GM12878 (cell line): ENCODE measurements at regions not wholly inside any gene's neighbourhood (a gene's known extent, or its start where the extent isn't known, plus 50 kb on each side); places are given as distances from the start of the nearest gene placed in this dataset.

Experiments used
- ATAC-seq: fragments of 200-7000 bp; cut with Tn5 transposase; 3 replicates; pipeline ENCODE4 v1.9.1; 2020; ENCODE audit warnings: mild to moderate bottlenecking, moderate library complexity
- BruUV-seq: library from RNA; stranded (reverse); fragments of 400-500 nt; replicated peaks from 2 replicates; lab custom pipeline; 2021; lab: Mats Ljungman, UMichigan
- CTCF ChIA-PET: fragments of 300-600 bp; sonication (Branson Sonifier 250); formaldehyde crosslinking; extraction: SDS; loops from one replicate; lab custom pipeline; 2021; ENCODE audit warnings: inconsistent platforms; lab: Yijun Ruan, JAX
- POLR2A ChIA-PET: fragments of 350-600 bp; formaldehyde crosslinking; extraction: SDS; loops from one replicate; lab custom pipeline; 2021; ENCODE audit warnings: inconsistent platforms; lab: Charles Lee
- RAD21 ChIA-PET: fragments of 300-600 bp; sonication (Branson Sonifier 250); formaldehyde crosslinking; loops from one replicate; lab custom pipeline; 2023; ENCODE audit warnings: antibody characterized with exemption; ENCODE audit not compliant: unreplicated experiment; lab: Charles Lee
- SMC1A ChIA-PET: fragments of 300-600 bp; sonication (Branson Sonifier 250); formaldehyde crosslinking; loops from one replicate; lab custom pipeline; 2023; ENCODE audit not compliant: unreplicated experiment, uncharacterized antibody; lab: Charles Lee
- DNase-seq: peaks from one replicate; pipeline ENCODE4 v3.0.0-alpha.2; 2011; ENCODE audit warnings: low read depth, low spot score
- FAIRE-seq: peaks from 3 replicates; lab custom pipeline; 2011; peaks lifted over from hg19 to GRCh38; lab: Jason Lieb, UNC
- H2AFZ ChIP-seq: 2 replicates; pipeline ENCODE4 v1.6.0; 2011; ENCODE audit warnings: low read depth, low read length, control low read depth; ENCODE audit not compliant: control insufficient read depth
- H3K27ac ChIP-seq: 2 replicates; pipeline ENCODE4 v1.5.1; 2011; ENCODE audit warnings: control low read depth; ENCODE audit not compliant: control insufficient read depth, insufficient read depth
- H3K27me3 ChIP-seq, 2 experiments: replicated peaks in 1 of 2; 2 replicates each; pipeline versions ENCODE4 v1.6.0 to v1.6.1; 2011; ENCODE audit warnings: low read length in 1 of 2; ENCODE audit not compliant: control insufficient read depth in 2 of 2, insufficient read depth in 2 of 2
- H3K36me3 ChIP-seq, 2 experiments: 2 replicates each; pipeline ENCODE4 v1.5.1; 2011; ENCODE audit warnings: low read length in 1 of 2; ENCODE audit not compliant: control insufficient read depth in 2 of 2, insufficient read depth in 2 of 2
- H3K4me1 ChIP-seq: 2 replicates; pipeline ENCODE4 v1.6.1; 2011; ENCODE audit warnings: mild to moderate bottlenecking, low read length, moderate library complexity, mixed read lengths; ENCODE audit not compliant: control insufficient read depth, insufficient read depth
- H3K4me2 ChIP-seq: 2 replicates; pipeline ENCODE4 v1.6.0; 2011; ENCODE audit warnings: control low read depth; ENCODE audit not compliant: control insufficient read depth, insufficient read depth
- H3K4me3 ChIP-seq: fragments of 200-600 bp; sonication (generic); 2 replicates; pipeline ENCODE4 v1.5.1; 2016
- H3K79me2 ChIP-seq: 2 replicates; pipeline ENCODE4 v1.6.0; 2011; ENCODE audit warnings: low read length; ENCODE audit not compliant: control insufficient read depth, insufficient read depth
- H3K9ac ChIP-seq: 2 replicates; pipeline ENCODE4 v1.8.0; 2011; ENCODE audit warnings: low read length, control low read depth, mixed read lengths; ENCODE audit not compliant: control insufficient read depth, insufficient read depth
- H3K9me3 ChIP-seq: replicated peaks from 3 replicates; pipeline ENCODE4 v1.5.1; 2011; ENCODE audit warnings: mild to moderate bottlenecking, low read length; ENCODE audit not compliant: control insufficient read depth, insufficient read depth
- H4K20me1 ChIP-seq: 2 replicates; pipeline ENCODE4 v1.6.0; 2011; ENCODE audit not compliant: control insufficient read depth, insufficient read depth
- BHLHE40 ChIP-seq, 2 experiments: fragments of 450-650 bp in 1 of 2; IDR thresholded peaks; 2 replicates each; pipeline ENCODE4 v1.6.1; 2011 to 2017; ENCODE audit warnings: low read depth in 2 of 2, borderline replicate concordance in 1 of 2, improper control_type of control experiment in 1 of 2, low read length in 1 of 2, mild to moderate bottlenecking in 1 of 2
- CBX3 ChIP-seq: fragments of 200-600 bp; sonication (generic); IDR thresholded peaks from 2 replicates; pipeline ENCODE4 v1.6.1; 2016; ENCODE audit warnings: low read depth, borderline replicate concordance
- CHD2 ChIP-seq: IDR thresholded peaks from 2 replicates; pipeline ENCODE4 v1.6.1; 2011; ENCODE audit warnings: low read depth, low read length, improper control_type of control experiment, borderline replicate concordance
- CHD4 ChIP-seq: fragments of 200-600 bp; sonication (generic); IDR thresholded peaks from 2 replicates; pipeline ENCODE4 v1.6.1; 2016; ENCODE audit warnings: mild to moderate bottlenecking
- FOXM1 ChIP-seq: IDR thresholded peaks from 2 replicates; pipeline ENCODE4 v1.6.1; 2012; ENCODE audit warnings: low read depth, mild to moderate bottlenecking, inconsistent platforms, low read length, moderate library complexity
- KLF5 ChIP-seq: fragments of 450-650 bp; IDR thresholded peaks from 2 replicates; pipeline ENCODE4 v1.6.1; 2014; ENCODE audit warnings: mild to moderate bottlenecking; ENCODE audit not compliant: partially characterized antibody
- MTA3 ChIP-seq: IDR thresholded peaks from 2 replicates; pipeline ENCODE4 v1.6.1; 2012; ENCODE audit warnings: low read length, inconsistent platforms, borderline replicate concordance
- MYB ChIP-seq: fragments of 150-350 bp; IDR thresholded peaks from 2 replicates; pipeline ENCODE4 v1.6.1; 2014; ENCODE audit warnings: mild to moderate bottlenecking, low read depth, low read length, borderline replicate concordance
- PAX8 ChIP-seq: fragments of 450-650 bp; IDR thresholded peaks from 2 replicates; pipeline ENCODE4 v1.6.1; 2017; ENCODE audit warnings: mild to moderate bottlenecking, moderate library complexity
- RB1 ChIP-seq: fragments of 450-650 bp; formaldehyde crosslinking; IDR thresholded peaks from 2 replicates; pipeline ENCODE4 v1.6.1; 2017; ENCODE audit warnings: mild to moderate bottlenecking, borderline replicate concordance
- RFX5 ChIP-seq: IDR thresholded peaks from 2 replicates; pipeline ENCODE4 v1.6.1; 2011; ENCODE audit warnings: low read depth, low read length, improper control_type of control experiment
- SIX5 ChIP-seq: IDR thresholded peaks from 2 replicates; pipeline ENCODE4 v1.6.1; 2011; ENCODE audit warnings: mild to moderate bottlenecking, low read depth, low read length, moderate library complexity; ENCODE audit not compliant: severe bottlenecking
- SKIL ChIP-seq: fragments of 450-650 bp; IDR thresholded peaks from 2 replicates; pipeline ENCODE4 v1.6.1; 2017; ENCODE audit warnings: mild to moderate bottlenecking, low read depth, inconsistent platforms; ENCODE audit not compliant: poor library complexity, severe bottlenecking
- STAT3 ChIP-seq: IDR thresholded peaks from 2 replicates; pipeline ENCODE4 v1.6.1; 2011; ENCODE audit warnings: low read depth, low read length, improper control_type of control experiment
- TBL1XR1 ChIP-seq: IDR thresholded peaks from 2 replicates; pipeline ENCODE4 v1.6.1; 2012; ENCODE audit warnings: low read depth, low read length, improper control_type of control experiment
- USF2 ChIP-seq: IDR thresholded peaks from 2 replicates; pipeline ENCODE4 v1.6.1; 2011; ENCODE audit warnings: low read depth, low read length, improper control_type of control experiment, borderline replicate concordance
- ZNF217 ChIP-seq: fragments of 450-650 bp; IDR thresholded peaks from 2 replicates; pipeline ENCODE4 v1.6.1; 2017; ENCODE audit warnings: antibody characterized with exemption, mild to moderate bottlenecking
- ZSCAN29 ChIP-seq: fragments of 450-650 bp; IDR thresholded peaks from 2 replicates; pipeline ENCODE4 v1.6.1; 2017; ENCODE audit warnings: mild to moderate bottlenecking, moderate library complexity
- WGBS: methylation state at CpG from one replicate; pipeline ENCODE4 v1.1.6; 2016; ENCODE audit warnings: low lambda C conversion rate; ENCODE audit not compliant: insufficient replicate concordance, insufficient coverage; ENCODE audit errors: missing lambda C conversion rate; 5-methylcytosine and 5-hydroxymethylcytosine counted together
- in situ Hi-C: fragments of 300-500 bp; cut with MboI; formaldehyde crosslinking; loops from 9 replicates; pipeline ENCODE4 v1.14.3; 2018; ENCODE audit warnings: mixed read lengths
- intact Hi-C: fragments of 100-400 bp; cut with micrococcal nuclease; formaldehyde crosslinking; loops from one replicate; pipeline ENCODE4 v1.14.2; 2022; ENCODE audit not compliant: unreplicated experiment

GRCh38 chr3:144036498-144036897 is 64.9 kb downstream of the DIPK2A start:
- CTCF ChIA-PET, result no interaction called here
- Histone ChIP-seq H3K27ac (no peak overlapping the region), H3K9ac (no peak overlapping the region), H2AFZ (no peak overlapping the region), H3K4me2 (no peak overlapping the region), H3K4me3 (no peak overlapping the region), H3K36me3 (no peaks in the 10 kb centered on the region), H3K4me1 (peaks cover 17% of the 10 kb centered on the region), H4K20me1 (no peaks in the 10 kb centered on the region), H3K9me3 (no peaks in the 10 kb centered on the region), H3K27me3 (no peaks in the 10 kb centered on the region), H3K79me2 (no peaks in the 10 kb centered on the region)
- SMC1A ChIA-PET, result no interaction called here
- no TSS peak for BruUV-seq
- TF ChIP-seq ZNF217 (no peak), RB1 (no peak), MYB (no peak), PAX8 (no peak), MTA3 (no peak), STAT3 (no peak), USF2 (no peak), RFX5 (no peak), TBL1XR1 (no peak), ZSCAN29 (no peak), KLF5 (no peak), CHD2 (no peak), CHD4 (no peak), BHLHE40 (IDR thresholded peaks at IDR 0.05; ENCODE audit: borderline replicate concordance in 1 of 2, low read depth in 2 of 2, low read length in 1 of 2) (no peak), CBX3 (no peak), FOXM1 (no peak), SIX5 (no peak), SKIL (no peak)
- in situ Hi-C loops (no loop called here), intact Hi-C loops (no loop called here)
- no peak for DNase-seq
- RAD21 ChIA-PET, result no interaction called here
- ATAC-seq, result no peak
- no peak for FAIRE-seq
- WGBS, result 94% methylated on average over 1 of the region's 1 CpG
- POLR2A ChIA-PET, result no interaction called here
